MM.1S (cell line): ENCODE measurements at regions not wholly inside any gene's neighbourhood (a gene's known extent, or its start where the extent isn't known, plus 50 kb on each side); places are given as distances from the start of the nearest gene placed in this dataset.

ENCODE experiments used
- CTCF ChIP-seq: fragments of 300-600 bp; sonication (generic); IDR thresholded peaks from 2 replicates; pipeline ENCODE4 v1.5.1; 2016; ENCODE audit warnings: antibody characterized with exemption, low read length, mixed read lengths
- EZH2 ChIP-seq: fragments of 300-600 bp; sonication (generic); optimal IDR thresholded peaks from 2 replicates; pipeline ENCODE3; 2017; ENCODE audit warnings: low read depth, mild to moderate bottlenecking, antibody characterized with exemption, low read length, mixed read lengths
- EZH2phosphoT487 ChIP-seq: fragments of 300-600 bp; sonication (generic); IDR thresholded peaks from 2 replicates; pipeline ENCODE4 v1.6.1; 2018; ENCODE audit warnings: antibody characterized with exemption, low read length

GRCh38 chr4:84164201-84164600 lies 334.9 kb downstream of the NKX6-1 start:
- TF ChIP-seq CTCF (no peak), EZH2 (no peak), EZH2phosphoT487 (no peak)
